ENCODE measurements at regions not wholly inside any gene's neighbourhood (a gene's known extent, or its start where the extent isn't known, plus 50 kb on each side); places are given as distances from the start of the nearest gene placed in this dataset.

DNA sequence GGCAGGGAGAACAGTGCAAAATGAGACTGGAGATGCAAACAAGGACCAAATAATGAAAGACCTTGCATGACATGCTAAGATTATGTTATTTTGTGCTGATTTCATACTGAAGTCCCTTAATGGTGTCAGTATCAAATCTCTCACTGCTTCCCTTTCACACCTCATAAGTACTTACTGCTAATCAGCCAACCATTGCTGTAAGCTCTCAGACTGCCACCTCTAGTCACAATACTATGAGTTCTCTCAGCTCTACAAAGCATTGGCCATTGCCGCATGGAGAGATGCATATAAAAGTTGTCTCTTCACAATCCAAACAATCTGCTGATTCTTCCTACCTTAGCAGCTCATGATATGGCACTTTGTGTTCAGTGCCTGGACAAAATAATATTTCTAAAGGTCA lies 375.4 kb downstream of the LTN1 start:
- dilution Hi-C loops (cut with MboI; ENCODE audit: extremely low pct_ligation_motif_present, low sequenced_read_pairs), result no loop called here
- Histone ChIP-seq H3K9me3 (ENCODE audit: control insufficient read depth, low read depth, low read length) (no peaks in the 10 kb centered on the region), H3K36me3 (ENCODE audit: control insufficient read depth in 2 of 2, extremely low read depth in 1 of 2, insufficient read depth in 2 of 2, low read length in 2 of 2) (no peaks in the 10 kb centered on the region), H3K4me1 (ENCODE audit: control insufficient read depth, extremely low read depth, insufficient read depth, low read length) (no peaks in the 10 kb centered on the region), H3K27ac (ENCODE audit: control insufficient read depth, insufficient read depth, low read length) (no peak overlapping the region), H4K20me1 (ENCODE audit: control insufficient read depth, extremely low read depth, insufficient read depth, low read length) (no peaks in the 10 kb centered on the region), H3K79me2 (ENCODE audit: control insufficient read depth, insufficient read depth, low read length) (no peaks in the 10 kb centered on the region), H2AFZ (ENCODE audit: control insufficient read depth, low read length) (no peak overlapping the region), H3K27me3 (ENCODE audit: control insufficient read depth, extremely low read depth, insufficient read depth, low read length) (no peaks in the 10 kb centered on the region), H3K9me1 (ENCODE audit: control insufficient read depth, extremely low read depth, insufficient read depth, low read length) (no peaks in the 10 kb centered on the region), H3K9ac (ENCODE audit: control insufficient read depth, extremely low read depth, insufficient read depth, low read length) (no peak overlapping the region), H3K4me3 (ENCODE audit: control insufficient read depth in 2 of 3, extremely low read depth in 1 of 3, insufficient read depth in 2 of 3, low read depth in 1 of 3, low read length in 3 of 3) (no peak overlapping the region), H3K4me2 (ENCODE audit: control insufficient read depth, extremely low read depth, insufficient read depth, low read depth, low read length) (no peak overlapping the region)
- no peak for TF ChIP-seq EZH2 (IDR thresholded peaks at IDR 0.05; ENCODE audit: low read length)
- TF ChIP-seq, protein P1, sequence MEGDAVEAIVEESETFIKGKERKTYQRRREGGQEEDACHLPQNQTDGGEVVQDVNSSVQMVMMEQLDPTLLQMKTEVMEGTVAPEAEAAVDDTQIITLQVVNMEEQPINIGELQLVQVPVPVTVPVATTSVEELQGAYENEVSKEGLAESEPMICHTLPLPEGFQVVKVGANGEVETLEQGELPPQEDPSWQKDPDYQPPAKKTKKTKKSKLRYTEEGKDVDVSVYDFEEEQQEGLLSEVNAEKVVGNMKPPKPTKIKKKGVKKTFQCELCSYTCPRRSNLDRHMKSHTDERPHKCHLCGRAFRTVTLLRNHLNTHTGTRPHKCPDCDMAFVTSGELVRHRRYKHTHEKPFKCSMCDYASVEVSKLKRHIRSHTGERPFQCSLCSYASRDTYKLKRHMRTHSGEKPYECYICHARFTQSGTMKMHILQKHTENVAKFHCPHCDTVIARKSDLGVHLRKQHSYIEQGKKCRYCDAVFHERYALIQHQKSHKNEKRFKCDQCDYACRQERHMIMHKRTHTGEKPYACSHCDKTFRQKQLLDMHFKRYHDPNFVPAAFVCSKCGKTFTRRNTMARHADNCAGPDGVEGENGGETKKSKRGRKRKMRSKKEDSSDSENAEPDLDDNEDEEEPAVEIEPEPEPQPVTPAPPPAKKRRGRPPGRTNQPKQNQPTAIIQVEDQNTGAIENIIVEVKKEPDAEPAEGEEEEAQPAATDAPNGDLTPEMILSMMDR (optimal IDR thresholded peaks at IDR 0.05 in 1 of 3, IDR thresholded peaks at IDR 0.05 in 1 of 3, conservative IDR thresholded peaks at IDR 0.05 in 1 of 3; ENCODE audit: extremely low read depth in 1 of 3, insufficient read depth in 2 of 3, low read length in 3 of 3), result no peak
- FAIRE-seq (no peak), DNase-seq (ENCODE audit: low read depth, low spot score) (no peak)

DNA sequence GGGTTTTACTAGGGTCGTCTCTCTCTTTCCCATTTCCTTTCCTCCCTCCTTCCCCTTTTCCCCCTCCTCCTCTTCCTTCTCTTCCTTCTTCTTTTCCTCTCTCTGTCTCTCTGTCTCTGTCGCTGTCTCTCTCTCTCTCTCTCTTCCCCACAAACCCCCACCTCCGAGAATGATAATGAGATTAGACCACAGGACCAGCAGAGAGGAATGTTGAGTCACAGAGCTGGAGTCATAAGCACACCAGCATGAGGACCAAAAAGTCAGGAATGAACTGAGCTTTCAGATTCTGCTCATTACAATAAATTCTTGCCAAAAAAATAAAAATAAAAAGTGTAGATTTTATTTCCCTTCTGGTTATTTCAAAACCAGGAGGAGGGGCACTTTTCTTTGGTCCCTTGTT lies 377.4 kb downstream of the LTN1 start:
- no peak for DNase-seq (ENCODE audit: low read depth, low spot score)
- H3K9me1 ChIP-seq (ENCODE audit: control insufficient read depth, extremely low read depth, insufficient read depth, low read length), result no peaks in the 10 kb centered on the region
- H3K9ac ChIP-seq (ENCODE audit: control insufficient read depth, extremely low read depth, insufficient read depth, low read length), result no peak overlapping the region
- no peaks in the 10 kb centered on the region for H3K4me1 ChIP-seq (ENCODE audit: control insufficient read depth, extremely low read depth, insufficient read depth, low read length)
- no peak overlapping the region for H3K27ac ChIP-seq (ENCODE audit: control insufficient read depth, insufficient read depth, low read length)
- H3K4me2 ChIP-seq (ENCODE audit: control insufficient read depth, extremely low read depth, insufficient read depth, low read depth, low read length), result no peak overlapping the region
- H4K20me1 ChIP-seq (ENCODE audit: control insufficient read depth, extremely low read depth, insufficient read depth, low read length), result no peaks in the 10 kb centered on the region
- H2AFZ ChIP-seq (ENCODE audit: control insufficient read depth, low read length), result no peak overlapping the region
- H3K27me3 ChIP-seq (ENCODE audit: control insufficient read depth, extremely low read depth, insufficient read depth, low read length), result no peaks in the 10 kb centered on the region
- no peak for FAIRE-seq
- no peaks in the 10 kb centered on the region for H3K36me3 ChIP-seq (ENCODE audit: control insufficient read depth in 2 of 2, extremely low read depth in 1 of 2, insufficient read depth in 2 of 2, low read length in 2 of 2)
- no peaks in the 10 kb centered on the region for H3K79me2 ChIP-seq (ENCODE audit: control insufficient read depth, insufficient read depth, low read length)
- H3K9me3 ChIP-seq (ENCODE audit: control insufficient read depth, low read depth, low read length), result no peaks in the 10 kb centered on the region
- no peak overlapping the region for H3K4me3 ChIP-seq (ENCODE audit: control insufficient read depth in 2 of 3, extremely low read depth in 1 of 3, insufficient read depth in 2 of 3, low read depth in 1 of 3, low read length in 3 of 3)
- dilution Hi-C loops (cut with MboI; ENCODE audit: extremely low pct_ligation_motif_present, low sequenced_read_pairs), result no loop called here
- TF ChIP-seq, protein P1 (optimal IDR thresholded peaks at IDR 0.05 in 1 of 3, IDR thresholded peaks at IDR 0.05 in 1 of 3, conservative IDR thresholded peaks at IDR 0.05 in 1 of 3; ENCODE audit: extremely low read depth in 1 of 3, insufficient read depth in 2 of 3, low read length in 3 of 3), result no peak
- TF ChIP-seq EZH2 (IDR thresholded peaks at IDR 0.05; ENCODE audit: low read length), result no peak
